HEK293 (cell line): ENCODE measurements at regions not wholly inside any gene's neighbourhood (a gene's known extent, or its start where the extent isn't known, plus 50 kb on each side); places are given as distances from the start of the nearest gene placed in this dataset.

Experiments
- CTCF ChIA-PET: fragments of 350-600 bp; formaldehyde crosslinking; extraction: SDS; loops from one replicate; lab custom pipeline; 2021; ENCODE audit warnings: antibody characterized with exemption; lab: Yijun Ruan, JAX
- POLR2A ChIA-PET: fragments of 300-600 bp; formaldehyde crosslinking; extraction: SDS; loops from one replicate; lab custom pipeline; 2020; ENCODE audit warnings: antibody characterized with exemption, inconsistent platforms; lab: Yijun Ruan, JAX
- H3K27ac ChIP-seq: fragments of 200-500 bp; sonication (Bioruptor generic); 2 replicates; pipeline ENCODE4 v1.5.1; 2014; ENCODE audit warnings: low read depth, low read length, control low read depth, inconsistent platforms; ENCODE audit errors: extremely low read depth
- H3K36me3 ChIP-seq, 2 experiments: fragments of 200-500 bp in 1 of 2; sonication (Bioruptor generic) in 1 of 2; 1 replicate in 1 of 2; 2 replicates in 1 of 2; pipeline ENCODE4 v1.5.1; 2014 to 2017; ENCODE audit warnings: inconsistent platforms in 2 of 2, low read length in 2 of 2; ENCODE audit not compliant: control insufficient read depth in 2 of 2, insufficient read depth in 1 of 2
- H3K4me1 ChIP-seq: fragments of 200-500 bp; sonication (Bioruptor generic); 2 replicates; pipeline ENCODE4 v1.5.1; 2014; ENCODE audit warnings: mild to moderate bottlenecking, low read length, inconsistent platforms; ENCODE audit not compliant: control insufficient read depth, insufficient read depth
- H3K4me3 ChIP-seq: 2 replicates; pipeline ENCODE4 v1.5.1; 2011; ENCODE audit warnings: low read depth, mild to moderate bottlenecking, control low read depth, low read length, moderate library complexity
- H3K9me3 ChIP-seq: fragments of 200-500 bp; sonication (Bioruptor generic); 2 replicates; pipeline ENCODE4 v1.5.1; 2014; ENCODE audit warnings: low read depth, low read length, inconsistent platforms; ENCODE audit not compliant: control insufficient read depth, insufficient read depth
- ZFP37 ChIP-seq: fragments of 450-650 bp; formaldehyde crosslinking; IDR thresholded peaks from 2 replicates; pipeline ENCODE4 v1.5.1; 2016; ENCODE audit warnings: missing biosample characterization, missing genetic modification characterization
- ZNF138 ChIP-seq: fragments of 450-650 bp; formaldehyde crosslinking; IDR thresholded peaks from 2 replicates; pipeline ENCODE4 v1.5.1; 2016; ENCODE audit warnings: missing biosample characterization, missing genetic modification characterization, borderline replicate concordance
- ZNF350 ChIP-seq: fragments of 450-650 bp; formaldehyde crosslinking; IDR thresholded peaks from 2 replicates; pipeline ENCODE4 v1.5.0; 2017; ENCODE audit warnings: missing biosample characterization, mild to moderate bottlenecking, missing genetic modification characterization
- ZNF37A ChIP-seq: fragments of 450-650 bp; IDR thresholded peaks from 2 replicates; pipeline ENCODE4 v1.5.1; 2018; ENCODE audit warnings: missing biosample characterization, missing genetic modification characterization
- ZNF529 ChIP-seq: fragments of 450-650 bp; formaldehyde crosslinking; IDR thresholded peaks from 2 replicates; pipeline ENCODE4 v1.5.1; 2017; ENCODE audit warnings: missing genetic modification characterization, missing biosample characterization; ENCODE audit not compliant: insufficient replicate concordance
- ZNF629 ChIP-seq: fragments of 450-650 bp; formaldehyde crosslinking; IDR thresholded peaks from 2 replicates; pipeline ENCODE4 v1.5.1; 2017; ENCODE audit warnings: missing biosample characterization, missing genetic modification characterization
- ZNF658 ChIP-seq: fragments of 450-650 bp; formaldehyde crosslinking; IDR thresholded peaks from 2 replicates; pipeline ENCODE4; 2016; ENCODE audit warnings: missing biosample characterization, missing genetic modification characterization
- ZNF704 ChIP-seq: fragments of 450-650 bp; formaldehyde crosslinking; IDR thresholded peaks from 2 replicates; pipeline ENCODE4 v1.5.1; 2016; ENCODE audit warnings: missing biosample characterization, missing genetic modification characterization
- ZNF785 ChIP-seq: fragments of 450-650 bp; formaldehyde crosslinking; IDR thresholded peaks from 2 replicates; pipeline ENCODE4 v1.5.1; 2016; ENCODE audit warnings: missing biosample characterization, missing genetic modification characterization
- ZSCAN16 ChIP-seq: fragments of 450-650 bp; formaldehyde crosslinking; IDR thresholded peaks from 2 replicates; pipeline ENCODE4 v1.5.1; 2016; ENCODE audit warnings: missing biosample characterization, missing genetic modification characterization
- TF ChIP-seq, protein P1 (sequence below): fragments of 450-650 bp; formaldehyde crosslinking; IDR thresholded peaks from 2 replicates; pipeline ENCODE4 v1.5.1; 2016; ENCODE audit warnings: missing biosample characterization, missing genetic modification characterization
- TF ChIP-seq, protein P2 (sequence below): fragments of 450-650 bp; formaldehyde crosslinking; IDR thresholded peaks from 2 replicates; pipeline ENCODE4 v1.5.1; 2016; ENCODE audit warnings: missing biosample characterization, missing genetic modification characterization, low read depth
- TF ChIP-seq, protein P3 (sequence below): fragments of 450-650 bp; formaldehyde crosslinking; IDR thresholded peaks from 2 replicates; pipeline ENCODE4 v1.5.1; 2016; ENCODE audit warnings: missing biosample characterization, missing genetic modification characterization, borderline replicate concordance

- TF ChIP-seq ZNF529 (tag by site-specific recombination) (no peak), ZNF350 (tag by site-specific recombination) (no peak), ZNF658 (tag by site-specific recombination) (no peak), ZNF37A (tag by site-specific recombination) (no peak), ZNF704 (tag by site-specific recombination) (no peak), ZFP37 (tag by site-specific recombination) (no peak), ZNF138 (tag by site-specific recombination) (no peak)
These were observed 648.5 kb downstream of the CPS1 start for GRCh38 chr2:211204902-211205301.

DNA sequence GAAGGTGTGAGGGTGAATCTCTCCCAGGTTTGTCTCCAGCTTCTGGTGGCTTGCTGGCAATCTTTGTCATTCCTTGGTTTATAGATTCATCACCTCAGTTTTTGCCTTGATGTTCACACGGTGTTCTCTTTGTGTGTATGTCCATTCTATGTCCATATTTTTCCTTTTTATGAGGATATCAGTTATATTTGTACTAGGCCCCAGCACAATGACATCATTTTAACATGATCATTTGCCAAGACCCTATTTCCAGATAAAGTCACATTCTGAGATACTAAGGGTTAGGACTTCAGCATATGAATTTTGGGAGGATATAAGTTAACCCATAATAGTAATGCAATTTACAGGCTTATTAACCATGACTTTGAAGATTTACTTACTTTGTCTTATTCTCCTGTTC is 649.0 kb downstream of the CPS1 start:
- no peaks in the 10 kb centered on the region for H3K36me3 ChIP-seq
- H3K27ac ChIP-seq = no peak overlapping the region
- TF ChIP-seq, protein P1, sequence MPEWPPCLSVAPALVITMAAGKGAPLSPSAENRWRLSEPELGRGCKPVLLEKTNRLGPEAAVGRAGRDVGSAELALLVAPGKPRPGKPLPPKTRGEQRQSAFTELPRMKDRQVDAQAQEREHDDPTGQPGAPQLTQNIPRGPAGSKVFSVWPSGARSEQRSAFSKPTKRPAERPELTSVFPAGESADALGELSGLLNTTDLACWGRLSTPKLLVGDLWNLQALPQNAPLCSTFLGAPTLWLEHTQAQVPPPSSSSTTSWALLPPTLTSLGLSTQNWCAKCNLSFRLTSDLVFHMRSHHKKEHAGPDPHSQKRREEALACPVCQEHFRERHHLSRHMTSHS (tag by site-specific recombination) = no peak
- TF ChIP-seq, protein P2, sequence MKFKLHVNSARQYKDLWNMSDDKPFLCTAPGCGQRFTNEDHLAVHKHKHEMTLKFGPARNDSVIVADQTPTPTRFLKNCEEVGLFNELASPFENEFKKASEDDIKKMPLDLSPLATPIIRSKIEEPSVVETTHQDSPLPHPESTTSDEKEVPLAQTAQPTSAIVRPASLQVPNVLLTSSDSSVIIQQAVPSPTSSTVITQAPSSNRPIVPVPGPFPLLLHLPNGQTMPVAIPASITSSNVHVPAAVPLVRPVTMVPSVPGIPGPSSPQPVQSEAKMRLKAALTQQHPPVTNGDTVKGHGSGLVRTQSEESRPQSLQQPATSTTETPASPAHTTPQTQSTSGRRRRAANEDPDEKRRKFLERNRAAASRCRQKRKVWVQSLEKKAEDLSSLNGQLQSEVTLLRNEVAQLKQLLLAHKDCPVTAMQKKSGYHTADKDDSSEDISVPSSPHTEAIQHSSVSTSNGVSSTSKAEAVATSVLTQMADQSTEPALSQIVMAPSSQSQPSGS (tag by site-specific recombination) = 0 out of 2 replicates have a peak, but pooled peaks have one; percentile 21
- TF ChIP-seq, protein P3, sequence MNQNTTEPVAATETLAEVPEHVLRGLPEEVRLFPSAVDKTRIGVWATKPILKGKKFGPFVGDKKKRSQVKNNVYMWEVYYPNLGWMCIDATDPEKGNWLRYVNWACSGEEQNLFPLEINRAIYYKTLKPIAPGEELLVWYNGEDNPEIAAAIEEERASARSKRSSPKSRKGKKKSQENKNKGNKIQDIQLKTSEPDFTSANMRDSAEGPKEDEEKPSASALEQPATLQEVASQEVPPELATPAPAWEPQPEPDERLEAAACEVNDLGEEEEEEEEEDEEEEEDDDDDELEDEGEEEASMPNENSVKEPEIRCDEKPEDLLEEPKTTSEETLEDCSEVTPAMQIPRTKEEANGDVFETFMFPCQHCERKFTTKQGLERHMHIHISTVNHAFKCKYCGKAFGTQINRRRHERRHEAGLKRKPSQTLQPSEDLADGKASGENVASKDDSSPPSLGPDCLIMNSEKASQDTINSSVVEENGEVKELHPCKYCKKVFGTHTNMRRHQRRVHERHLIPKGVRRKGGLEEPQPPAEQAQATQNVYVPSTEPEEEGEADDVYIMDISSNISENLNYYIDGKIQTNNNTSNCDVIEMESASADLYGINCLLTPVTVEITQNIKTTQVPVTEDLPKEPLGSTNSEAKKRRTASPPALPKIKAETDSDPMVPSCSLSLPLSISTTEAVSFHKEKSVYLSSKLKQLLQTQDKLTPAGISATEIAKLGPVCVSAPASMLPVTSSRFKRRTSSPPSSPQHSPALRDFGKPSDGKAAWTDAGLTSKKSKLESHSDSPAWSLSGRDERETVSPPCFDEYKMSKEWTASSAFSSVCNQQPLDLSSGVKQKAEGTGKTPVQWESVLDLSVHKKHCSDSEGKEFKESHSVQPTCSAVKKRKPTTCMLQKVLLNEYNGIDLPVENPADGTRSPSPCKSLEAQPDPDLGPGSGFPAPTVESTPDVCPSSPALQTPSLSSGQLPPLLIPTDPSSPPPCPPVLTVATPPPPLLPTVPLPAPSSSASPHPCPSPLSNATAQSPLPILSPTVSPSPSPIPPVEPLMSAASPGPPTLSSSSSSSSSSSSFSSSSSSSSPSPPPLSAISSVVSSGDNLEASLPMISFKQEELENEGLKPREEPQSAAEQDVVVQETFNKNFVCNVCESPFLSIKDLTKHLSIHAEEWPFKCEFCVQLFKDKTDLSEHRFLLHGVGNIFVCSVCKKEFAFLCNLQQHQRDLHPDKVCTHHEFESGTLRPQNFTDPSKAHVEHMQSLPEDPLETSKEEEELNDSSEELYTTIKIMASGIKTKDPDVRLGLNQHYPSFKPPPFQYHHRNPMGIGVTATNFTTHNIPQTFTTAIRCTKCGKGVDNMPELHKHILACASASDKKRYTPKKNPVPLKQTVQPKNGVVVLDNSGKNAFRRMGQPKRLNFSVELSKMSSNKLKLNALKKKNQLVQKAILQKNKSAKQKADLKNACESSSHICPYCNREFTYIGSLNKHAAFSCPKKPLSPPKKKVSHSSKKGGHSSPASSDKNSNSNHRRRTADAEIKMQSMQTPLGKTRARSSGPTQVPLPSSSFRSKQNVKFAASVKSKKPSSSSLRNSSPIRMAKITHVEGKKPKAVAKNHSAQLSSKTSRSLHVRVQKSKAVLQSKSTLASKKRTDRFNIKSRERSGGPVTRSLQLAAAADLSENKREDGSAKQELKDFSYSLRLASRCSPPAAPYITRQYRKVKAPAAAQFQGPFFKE (tag by site-specific recombination) = no peak
- no peak for TF ChIP-seq ZSCAN16 (tag by site-specific recombination)
- no peak for TF ChIP-seq ZNF629 (tag by site-specific recombination)
- TF ChIP-seq ZNF785 = no peak
- TF ChIP-seq, all 188 proteins: peak for 1
- ChIA-PET POLR2A (no interaction called here), CTCF (no interaction called here)
- Histone ChIP-seq H3K4me1 (no peaks in the 10 kb centered on the region), H3K4me3 (no peak overlapping the region), H3K9me3 (no peaks in the 10 kb centered on the region)

More at GRCh38 chr2:211204902-211205301, 648.5 kb downstream of the CPS1 start:
- Histone ChIP-seq H3K9me3 (no peaks in the 10 kb centered on the region), H3K27ac (no peak overlapping the region), H3K4me3 (no peak overlapping the region), H3K4me1 (no peaks in the 10 kb centered on the region), H3K36me3 (no peaks in the 10 kb centered on the region)
- POLR2A ChIA-PET = no interaction called here
- CTCF ChIA-PET = no interaction called here
